ENCODE measurements at regions not wholly inside any gene's neighbourhood (a gene's known extent, or its start where the extent isn't known, plus 50 kb on each side); places are given as distances from the start of the nearest gene placed in this dataset.

DNA sequence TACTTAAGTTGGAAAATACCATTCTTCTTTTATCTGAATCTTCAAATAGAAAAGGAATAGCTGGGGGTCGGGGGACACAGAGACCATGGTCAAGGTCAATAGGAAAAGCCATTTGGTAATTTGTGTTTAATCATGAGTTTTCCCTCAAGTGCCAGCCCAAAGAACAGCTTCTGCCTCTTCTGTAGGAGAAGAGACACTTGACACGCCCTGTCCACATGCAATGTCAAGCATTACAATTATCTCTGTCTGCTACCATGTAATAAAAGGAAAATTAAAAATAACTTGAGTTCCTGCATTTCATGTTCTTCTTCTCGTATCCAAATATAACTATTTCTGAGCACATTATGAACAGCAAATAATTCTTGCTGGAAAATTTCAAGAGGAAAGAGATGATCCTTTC is 241.7 kb downstream of the IPMK start:
- TF ChIP-seq, protein P1, sequence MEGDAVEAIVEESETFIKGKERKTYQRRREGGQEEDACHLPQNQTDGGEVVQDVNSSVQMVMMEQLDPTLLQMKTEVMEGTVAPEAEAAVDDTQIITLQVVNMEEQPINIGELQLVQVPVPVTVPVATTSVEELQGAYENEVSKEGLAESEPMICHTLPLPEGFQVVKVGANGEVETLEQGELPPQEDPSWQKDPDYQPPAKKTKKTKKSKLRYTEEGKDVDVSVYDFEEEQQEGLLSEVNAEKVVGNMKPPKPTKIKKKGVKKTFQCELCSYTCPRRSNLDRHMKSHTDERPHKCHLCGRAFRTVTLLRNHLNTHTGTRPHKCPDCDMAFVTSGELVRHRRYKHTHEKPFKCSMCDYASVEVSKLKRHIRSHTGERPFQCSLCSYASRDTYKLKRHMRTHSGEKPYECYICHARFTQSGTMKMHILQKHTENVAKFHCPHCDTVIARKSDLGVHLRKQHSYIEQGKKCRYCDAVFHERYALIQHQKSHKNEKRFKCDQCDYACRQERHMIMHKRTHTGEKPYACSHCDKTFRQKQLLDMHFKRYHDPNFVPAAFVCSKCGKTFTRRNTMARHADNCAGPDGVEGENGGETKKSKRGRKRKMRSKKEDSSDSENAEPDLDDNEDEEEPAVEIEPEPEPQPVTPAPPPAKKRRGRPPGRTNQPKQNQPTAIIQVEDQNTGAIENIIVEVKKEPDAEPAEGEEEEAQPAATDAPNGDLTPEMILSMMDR (IDR thresholded peaks at IDR 0.05 in 2 of 3, conservative IDR thresholded peaks at IDR 0.05 in 1 of 3; ENCODE audit: control insufficient read depth in 2 of 3, extremely low read depth in 1 of 3, insufficient read depth in 1 of 3, low read depth in 3 of 3, low read length in 3 of 3), result no peak
- TF ChIP-seq, protein P2, sequence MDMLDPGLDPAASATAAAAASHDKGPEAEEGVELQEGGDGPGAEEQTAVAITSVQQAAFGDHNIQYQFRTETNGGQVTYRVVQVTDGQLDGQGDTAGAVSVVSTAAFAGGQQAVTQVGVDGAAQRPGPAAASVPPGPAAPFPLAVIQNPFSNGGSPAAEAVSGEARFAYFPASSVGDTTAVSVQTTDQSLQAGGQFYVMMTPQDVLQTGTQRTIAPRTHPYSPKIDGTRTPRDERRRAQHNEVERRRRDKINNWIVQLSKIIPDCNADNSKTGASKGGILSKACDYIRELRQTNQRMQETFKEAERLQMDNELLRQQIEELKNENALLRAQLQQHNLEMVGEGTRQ (IDR thresholded peaks at IDR 0.05; ENCODE audit: borderline replicate concordance, low read depth, low read length), result no peak
- no peak for TF ChIP-seq YY1 (IDR thresholded peaks at IDR 0.05; ENCODE audit: low read depth, low read length)

All from GM12878 (cell line).